ENCODE measurements at regions not wholly inside any gene's neighbourhood (a gene's known extent, or its start where the extent isn't known, plus 50 kb on each side); places are given as distances from the start of the nearest gene placed in this dataset.

GRCh38 chr13:76025392-76025791, 389.3 kb downstream of the LMO7 start:
- TF ChIP-seq CTCF (IDR thresholded peaks at IDR 0.05) (no peak), POLR2AphosphoS5 (IDR thresholded peaks at IDR 0.05) (no peak)
